Panc1 (cell line): ENCODE measurements at regions not wholly inside any gene's neighbourhood (a gene's known extent, or its start where the extent isn't known, plus 50 kb on each side); places are given as distances from the start of the nearest gene placed in this dataset.

Experiments
- POLR2AphosphoS5 ChIP-seq: IDR thresholded peaks from 2 replicates; pipeline ENCODE4 v1.6.1; 2012; ENCODE audit warnings: mild to moderate bottlenecking, low read depth, low read length, moderate library complexity
- SIN3A ChIP-seq: IDR thresholded peaks from 2 replicates; pipeline ENCODE4 v1.6.1; 2012; ENCODE audit warnings: low read depth, mild to moderate bottlenecking, low read length, moderate library complexity, borderline replicate concordance; ENCODE audit not compliant: insufficient read depth
- TF ChIP-seq, protein P1 (sequence below): fragments of 450-650 bp; IDR thresholded peaks from 2 replicates; pipeline ENCODE4 v1.5.1; 2017; ENCODE audit warnings: mild to moderate bottlenecking
- TF ChIP-seq, protein P2 (sequence below), 2 experiments: IDR thresholded peaks; 2 replicates each; pipeline ENCODE4 v1.6.1; 2011 to 2012; ENCODE audit warnings: low read depth in 2 of 2, control low read depth in 1 of 2, low read length in 1 of 2, mild to moderate bottlenecking in 1 of 2, moderate library complexity in 1 of 2; ENCODE audit not compliant: insufficient read depth in 1 of 2

DNA sequence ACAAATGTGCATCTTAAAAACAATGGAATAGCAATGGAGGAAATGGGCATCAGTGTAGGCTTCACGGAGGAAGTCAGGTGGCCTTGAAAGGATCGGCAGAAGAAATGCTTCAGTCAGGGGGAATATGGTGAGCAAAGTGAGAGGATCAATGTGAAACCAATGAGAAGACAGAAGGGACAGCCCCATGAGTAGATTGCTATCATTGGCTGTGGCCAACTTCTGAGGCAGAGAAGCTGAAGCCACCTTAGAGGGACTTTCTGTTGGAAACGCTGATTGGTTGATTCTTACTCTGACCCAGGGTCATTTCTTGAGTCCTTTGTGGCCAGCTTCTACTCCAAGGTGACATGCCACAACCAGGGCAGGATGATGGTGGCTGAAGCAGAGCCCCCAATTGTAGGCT, 130.7 kb upstream of the ZNF648 start:
- TF ChIP-seq, protein P1, sequence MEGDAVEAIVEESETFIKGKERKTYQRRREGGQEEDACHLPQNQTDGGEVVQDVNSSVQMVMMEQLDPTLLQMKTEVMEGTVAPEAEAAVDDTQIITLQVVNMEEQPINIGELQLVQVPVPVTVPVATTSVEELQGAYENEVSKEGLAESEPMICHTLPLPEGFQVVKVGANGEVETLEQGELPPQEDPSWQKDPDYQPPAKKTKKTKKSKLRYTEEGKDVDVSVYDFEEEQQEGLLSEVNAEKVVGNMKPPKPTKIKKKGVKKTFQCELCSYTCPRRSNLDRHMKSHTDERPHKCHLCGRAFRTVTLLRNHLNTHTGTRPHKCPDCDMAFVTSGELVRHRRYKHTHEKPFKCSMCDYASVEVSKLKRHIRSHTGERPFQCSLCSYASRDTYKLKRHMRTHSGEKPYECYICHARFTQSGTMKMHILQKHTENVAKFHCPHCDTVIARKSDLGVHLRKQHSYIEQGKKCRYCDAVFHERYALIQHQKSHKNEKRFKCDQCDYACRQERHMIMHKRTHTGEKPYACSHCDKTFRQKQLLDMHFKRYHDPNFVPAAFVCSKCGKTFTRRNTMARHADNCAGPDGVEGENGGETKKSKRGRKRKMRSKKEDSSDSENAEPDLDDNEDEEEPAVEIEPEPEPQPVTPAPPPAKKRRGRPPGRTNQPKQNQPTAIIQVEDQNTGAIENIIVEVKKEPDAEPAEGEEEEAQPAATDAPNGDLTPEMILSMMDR, result no peak
- TF ChIP-seq POLR2AphosphoS5 (no peak), SIN3A (no peak)
- TF ChIP-seq, protein P2, sequence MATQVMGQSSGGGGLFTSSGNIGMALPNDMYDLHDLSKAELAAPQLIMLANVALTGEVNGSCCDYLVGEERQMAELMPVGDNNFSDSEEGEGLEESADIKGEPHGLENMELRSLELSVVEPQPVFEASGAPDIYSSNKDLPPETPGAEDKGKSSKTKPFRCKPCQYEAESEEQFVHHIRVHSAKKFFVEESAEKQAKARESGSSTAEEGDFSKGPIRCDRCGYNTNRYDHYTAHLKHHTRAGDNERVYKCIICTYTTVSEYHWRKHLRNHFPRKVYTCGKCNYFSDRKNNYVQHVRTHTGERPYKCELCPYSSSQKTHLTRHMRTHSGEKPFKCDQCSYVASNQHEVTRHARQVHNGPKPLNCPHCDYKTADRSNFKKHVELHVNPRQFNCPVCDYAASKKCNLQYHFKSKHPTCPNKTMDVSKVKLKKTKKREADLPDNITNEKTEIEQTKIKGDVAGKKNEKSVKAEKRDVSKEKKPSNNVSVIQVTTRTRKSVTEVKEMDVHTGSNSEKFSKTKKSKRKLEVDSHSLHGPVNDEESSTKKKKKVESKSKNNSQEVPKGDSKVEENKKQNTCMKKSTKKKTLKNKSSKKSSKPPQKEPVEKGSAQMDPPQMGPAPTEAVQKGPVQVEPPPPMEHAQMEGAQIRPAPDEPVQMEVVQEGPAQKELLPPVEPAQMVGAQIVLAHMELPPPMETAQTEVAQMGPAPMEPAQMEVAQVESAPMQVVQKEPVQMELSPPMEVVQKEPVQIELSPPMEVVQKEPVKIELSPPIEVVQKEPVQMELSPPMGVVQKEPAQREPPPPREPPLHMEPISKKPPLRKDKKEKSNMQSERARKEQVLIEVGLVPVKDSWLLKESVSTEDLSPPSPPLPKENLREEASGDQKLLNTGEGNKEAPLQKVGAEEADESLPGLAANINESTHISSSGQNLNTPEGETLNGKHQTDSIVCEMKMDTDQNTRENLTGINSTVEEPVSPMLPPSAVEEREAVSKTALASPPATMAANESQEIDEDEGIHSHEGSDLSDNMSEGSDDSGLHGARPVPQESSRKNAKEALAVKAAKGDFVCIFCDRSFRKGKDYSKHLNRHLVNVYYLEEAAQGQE (IDR thresholded peaks at IDR 0.05; ENCODE audit: insufficient read depth in 1 of 2, low read depth in 2 of 2, low read length in 1 of 2), result no peak
